ENCODE measurements at regions not wholly inside any gene's neighbourhood (a gene's known extent, or its start where the extent isn't known, plus 50 kb on each side); places are given as distances from the start of the nearest gene placed in this dataset.
A peak's percentile ranks its signal among the peaks of the same experiment; 100 is the strongest.

DNA sequence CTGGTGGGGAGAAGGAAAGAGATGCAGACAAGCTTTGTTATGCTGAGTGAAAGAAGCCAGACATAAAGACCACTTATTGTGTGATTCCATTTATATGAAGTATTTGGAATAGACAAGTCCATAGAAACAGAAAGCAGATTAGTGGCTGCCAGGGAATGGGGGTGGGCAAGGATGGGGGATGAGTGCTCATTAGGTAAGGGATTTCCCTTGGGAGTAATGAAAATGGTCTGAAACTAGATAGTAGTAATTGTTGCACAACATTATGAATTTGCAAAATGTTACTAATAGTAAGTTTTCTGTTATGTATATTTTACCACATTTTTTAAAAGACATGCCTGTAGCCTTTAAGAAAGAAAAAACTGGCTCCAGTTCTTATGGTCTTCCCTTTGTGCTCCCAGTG, 154.9 kb downstream of the LNPK start:
- H2AFZ ChIP-seq (ENCODE audit: low read depth, low read length) = no peak overlapping the region
- H3K79me2 ChIP-seq (ENCODE audit: insufficient read depth, low read length) = no peaks in the 10 kb centered on the region
- no peak overlapping the region for H3K4me2 ChIP-seq (ENCODE audit: low read length)
- H3K9ac ChIP-seq (ENCODE audit: low read length) = no peak overlapping the region
- Mint-ChIP-seq H3K4me3 (ENCODE audit: unreplicated experiment) (no peak overlapping the region), H3K9me3 (ENCODE audit: unreplicated experiment) (peaks cover 2% of the 10 kb centered on the region), H3K27ac (ENCODE audit: unreplicated experiment) (no peak overlapping the region), H3K27me3 (ENCODE audit: low read depth, unreplicated experiment) (no peaks in the 10 kb centered on the region), H3K4me1 (ENCODE audit: low read depth, unreplicated experiment) (peaks cover 19% of the 10 kb centered on the region), H3K36me3 (ENCODE audit: low read depth, unreplicated experiment) (no peaks in the 10 kb centered on the region)
- no peaks in the 10 kb centered on the region for H3K27me3 ChIP-seq (ENCODE audit: insufficient read depth, low read length)
- TF ChIP-seq, protein P1, sequence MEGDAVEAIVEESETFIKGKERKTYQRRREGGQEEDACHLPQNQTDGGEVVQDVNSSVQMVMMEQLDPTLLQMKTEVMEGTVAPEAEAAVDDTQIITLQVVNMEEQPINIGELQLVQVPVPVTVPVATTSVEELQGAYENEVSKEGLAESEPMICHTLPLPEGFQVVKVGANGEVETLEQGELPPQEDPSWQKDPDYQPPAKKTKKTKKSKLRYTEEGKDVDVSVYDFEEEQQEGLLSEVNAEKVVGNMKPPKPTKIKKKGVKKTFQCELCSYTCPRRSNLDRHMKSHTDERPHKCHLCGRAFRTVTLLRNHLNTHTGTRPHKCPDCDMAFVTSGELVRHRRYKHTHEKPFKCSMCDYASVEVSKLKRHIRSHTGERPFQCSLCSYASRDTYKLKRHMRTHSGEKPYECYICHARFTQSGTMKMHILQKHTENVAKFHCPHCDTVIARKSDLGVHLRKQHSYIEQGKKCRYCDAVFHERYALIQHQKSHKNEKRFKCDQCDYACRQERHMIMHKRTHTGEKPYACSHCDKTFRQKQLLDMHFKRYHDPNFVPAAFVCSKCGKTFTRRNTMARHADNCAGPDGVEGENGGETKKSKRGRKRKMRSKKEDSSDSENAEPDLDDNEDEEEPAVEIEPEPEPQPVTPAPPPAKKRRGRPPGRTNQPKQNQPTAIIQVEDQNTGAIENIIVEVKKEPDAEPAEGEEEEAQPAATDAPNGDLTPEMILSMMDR (IDR thresholded peaks at IDR 0.05; ENCODE audit: insufficient read depth, low read depth, low read length) = no peak
- TF ChIP-seq EZH2 (IDR thresholded peaks at IDR 0.05; ENCODE audit: insufficient read depth, low read length) = no peak
- H3K9me3 ChIP-seq (ENCODE audit: insufficient read depth, low read depth, low read length) = no peaks in the 10 kb centered on the region
- FAIRE-seq (no peak), DNase-seq (ENCODE audit: low read depth) (no peak)
- no peaks in the 10 kb centered on the region for H4K20me1 ChIP-seq (ENCODE audit: insufficient read depth, low read length)
- no peaks in the 10 kb centered on the region for H3K36me3 ChIP-seq (ENCODE audit: insufficient read depth, low read length)
- no peak overlapping the region for H3K27ac ChIP-seq (ENCODE audit: low read depth, low read length)
- H3K4me3 ChIP-seq (ENCODE audit: insufficient read depth, low read depth, low read length) = no peak overlapping the region
- H3K4me1 ChIP-seq (ENCODE audit: insufficient read depth, low read length) = peaks cover 12% of the 10 kb centered on the region

DNA sequence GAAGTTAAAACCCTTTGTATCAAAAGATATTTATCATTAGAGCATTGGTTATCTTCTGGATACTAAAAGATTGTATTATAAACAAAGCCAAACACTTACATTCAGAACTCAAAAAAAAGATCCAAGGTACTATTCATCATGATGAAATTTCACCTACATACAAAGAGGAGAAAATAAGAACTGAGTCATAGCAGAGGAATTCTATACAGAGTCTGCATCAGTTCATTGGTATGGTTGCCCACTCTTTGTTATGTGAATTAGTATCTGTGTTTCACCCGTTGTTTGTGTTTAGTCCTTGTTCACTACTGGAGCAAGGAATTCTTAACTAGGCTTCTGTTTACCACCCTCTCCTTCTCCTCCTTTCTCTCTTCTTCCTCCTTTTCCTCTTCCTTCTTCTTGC, 157.9 kb downstream of the LNPK start:
- H3K27ac ChIP-seq (ENCODE audit: low read depth, low read length) = peak overlapping the region; percentile 71
- H3K9me3 ChIP-seq (ENCODE audit: insufficient read depth, low read depth, low read length) = no peaks in the 10 kb centered on the region
- peak overlapping the region; percentile 43 for H3K4me3 Mint-ChIP-seq (ENCODE audit: unreplicated experiment)
- no peaks in the 10 kb centered on the region for H3K79me2 ChIP-seq (ENCODE audit: insufficient read depth, low read length)
- H3K36me3 ChIP-seq (ENCODE audit: insufficient read depth, low read length) = no peaks in the 10 kb centered on the region
- peaks cover 19% of the 10 kb centered on the region for H3K4me1 Mint-ChIP-seq (ENCODE audit: low read depth, unreplicated experiment)
- H3K9ac ChIP-seq (ENCODE audit: low read length) = peak overlapping the region; percentile 26
- peak overlapping the region; percentile 93 for H3K27ac Mint-ChIP-seq (ENCODE audit: unreplicated experiment)
- H3K4me1 ChIP-seq (ENCODE audit: insufficient read depth, low read length) = peaks cover 12% of the 10 kb centered on the region
- H2AFZ ChIP-seq (ENCODE audit: low read depth, low read length) = no peak overlapping the region
- no peaks in the 10 kb centered on the region for H3K27me3 ChIP-seq (ENCODE audit: insufficient read depth, low read length)
- DNase-seq (ENCODE audit: low read depth) = peak; percentile 81
- peak; percentile 96 for FAIRE-seq
- no peaks in the 10 kb centered on the region for H4K20me1 ChIP-seq (ENCODE audit: insufficient read depth, low read length)
- no peak for TF ChIP-seq EZH2 (IDR thresholded peaks at IDR 0.05; ENCODE audit: insufficient read depth, low read length)
- TF ChIP-seq, protein P1 (IDR thresholded peaks at IDR 0.05; ENCODE audit: insufficient read depth, low read depth, low read length) = no peak
- H3K4me2 ChIP-seq (ENCODE audit: low read length) = peak overlapping the region; percentile 70
- no peaks in the 10 kb centered on the region for H3K36me3 Mint-ChIP-seq (ENCODE audit: low read depth, unreplicated experiment)
- no peaks in the 10 kb centered on the region for H3K27me3 Mint-ChIP-seq (ENCODE audit: low read depth, unreplicated experiment)
- peaks cover 2% of the 10 kb centered on the region for H3K9me3 Mint-ChIP-seq (ENCODE audit: unreplicated experiment)
- no peak overlapping the region for H3K4me3 ChIP-seq (ENCODE audit: insufficient read depth, low read depth, low read length)

DNA sequence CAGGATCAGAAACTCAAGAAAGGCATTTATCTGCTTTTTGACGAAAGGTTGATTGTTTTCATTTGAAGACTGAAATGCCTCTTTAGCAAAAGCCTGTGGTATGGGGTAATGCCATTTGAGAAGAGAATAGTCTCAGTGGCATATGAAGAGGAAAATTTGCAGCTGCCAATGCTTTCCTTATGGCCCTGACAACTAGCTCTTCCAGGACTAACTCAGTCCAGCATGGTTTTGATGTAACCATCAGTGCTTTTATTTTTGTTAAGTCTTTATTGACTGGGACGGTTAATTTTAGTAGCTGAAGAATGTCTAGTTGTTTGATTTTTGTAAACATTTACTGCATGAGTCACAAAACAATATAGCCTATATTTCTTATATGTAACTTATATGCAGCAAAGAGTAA, 158.4 kb downstream of the LNPK start:
- no peaks in the 10 kb centered on the region for H3K36me3 Mint-ChIP-seq (ENCODE audit: low read depth, unreplicated experiment)
- TF ChIP-seq, protein P1 (IDR thresholded peaks at IDR 0.05; ENCODE audit: insufficient read depth, low read depth, low read length) = no peak
- no peak for TF ChIP-seq EZH2 (IDR thresholded peaks at IDR 0.05; ENCODE audit: insufficient read depth, low read length)
- no peak overlapping the region for H3K4me3 ChIP-seq (ENCODE audit: insufficient read depth, low read depth, low read length)
- peaks cover 2% of the 10 kb centered on the region for H3K9me3 Mint-ChIP-seq (ENCODE audit: unreplicated experiment)
- no peak overlapping the region for H3K4me3 Mint-ChIP-seq (ENCODE audit: unreplicated experiment)
- peaks cover 12% of the 10 kb centered on the region for H3K4me1 ChIP-seq (ENCODE audit: insufficient read depth, low read length)
- no peaks in the 10 kb centered on the region for H3K27me3 Mint-ChIP-seq (ENCODE audit: low read depth, unreplicated experiment)
- H3K27ac ChIP-seq (ENCODE audit: low read depth, low read length) = peak overlapping the region; percentile 71
- no peaks in the 10 kb centered on the region for H4K20me1 ChIP-seq (ENCODE audit: insufficient read depth, low read length)
- peaks cover 19% of the 10 kb centered on the region for H3K4me1 Mint-ChIP-seq (ENCODE audit: low read depth, unreplicated experiment)
- no peaks in the 10 kb centered on the region for H3K79me2 ChIP-seq (ENCODE audit: insufficient read depth, low read length)
- H2AFZ ChIP-seq (ENCODE audit: low read depth, low read length) = no peak overlapping the region
- no peaks in the 10 kb centered on the region for H3K36me3 ChIP-seq (ENCODE audit: insufficient read depth, low read length)
- no peaks in the 10 kb centered on the region for H3K27me3 ChIP-seq (ENCODE audit: insufficient read depth, low read length)
- FAIRE-seq = no peak
- H3K9me3 ChIP-seq (ENCODE audit: insufficient read depth, low read depth, low read length) = no peaks in the 10 kb centered on the region
- peak overlapping the region; percentile 92 for H3K27ac Mint-ChIP-seq (ENCODE audit: unreplicated experiment)
- no peak for DNase-seq (ENCODE audit: low read depth)
- peak overlapping the region; percentile 70 for H3K4me2 ChIP-seq (ENCODE audit: low read length)
- H3K9ac ChIP-seq (ENCODE audit: low read length) = peak overlapping the region; percentile 6
